ENCODE measurements at regions not wholly inside any gene's neighbourhood (a gene's known extent, or its start where the extent isn't known, plus 50 kb on each side); places are given as distances from the start of the nearest gene placed in this dataset.
"Not testable (repeated sequence)": the region's sequence is repeated elsewhere in the genome, so short reads cannot be mapped to it uniquely, and the experiment has no call there.

GRCh38 chr1:198809247-198809646, 170.4 kb downstream of the PTPRC start:
- DNase-seq = no peak

DNA sequence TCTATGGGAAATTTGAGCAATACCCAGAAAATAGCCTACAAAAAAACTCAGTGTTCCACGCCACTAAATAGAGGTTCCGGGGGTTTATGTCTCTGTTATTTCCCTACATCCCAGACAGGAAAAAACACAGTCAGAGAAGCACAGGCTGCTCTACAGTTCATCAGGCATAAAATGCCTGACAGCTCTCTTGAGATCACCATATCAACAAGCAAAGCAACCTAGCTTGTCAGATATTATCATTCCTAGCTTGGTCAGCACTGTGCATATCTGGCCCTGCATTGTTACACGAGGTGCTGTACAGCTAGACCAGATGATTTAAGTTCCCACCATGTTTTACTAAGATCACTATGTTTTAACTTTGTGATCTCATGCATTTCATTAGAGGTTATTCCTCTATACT, 172.6 kb downstream of the PTPRC start:
- DNase-seq = no peak

- no peak for DNase-seq
These were observed 184.8 kb downstream of the PTPRC start for GRCh38 chr1:198823626-198824025.

GRCh38 chr1:198825254-198825653, 186.4 kb downstream of the PTPRC start:
- DNase-seq = no peak

DNA sequence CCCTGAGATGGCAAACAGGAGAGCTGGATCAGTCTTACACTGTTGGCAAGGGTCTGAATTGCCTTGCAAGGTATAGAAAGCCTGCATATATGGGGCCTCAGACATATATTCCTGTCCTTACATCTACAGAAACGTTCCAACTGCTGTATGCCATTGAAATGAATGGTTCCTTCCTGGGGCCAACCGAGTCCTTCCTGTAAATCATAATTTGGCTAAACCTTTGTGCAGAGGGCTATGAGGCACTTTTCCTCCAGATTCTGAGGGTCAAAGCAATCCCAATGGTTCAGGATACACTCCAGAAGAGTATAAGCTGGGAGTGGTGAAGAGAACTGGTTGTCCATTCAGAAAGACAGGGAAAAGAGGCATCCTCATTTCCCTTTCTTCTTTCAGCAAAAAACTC, 190.5 kb downstream of the PTPRC start:
- DNase-seq = no peak

DNA sequence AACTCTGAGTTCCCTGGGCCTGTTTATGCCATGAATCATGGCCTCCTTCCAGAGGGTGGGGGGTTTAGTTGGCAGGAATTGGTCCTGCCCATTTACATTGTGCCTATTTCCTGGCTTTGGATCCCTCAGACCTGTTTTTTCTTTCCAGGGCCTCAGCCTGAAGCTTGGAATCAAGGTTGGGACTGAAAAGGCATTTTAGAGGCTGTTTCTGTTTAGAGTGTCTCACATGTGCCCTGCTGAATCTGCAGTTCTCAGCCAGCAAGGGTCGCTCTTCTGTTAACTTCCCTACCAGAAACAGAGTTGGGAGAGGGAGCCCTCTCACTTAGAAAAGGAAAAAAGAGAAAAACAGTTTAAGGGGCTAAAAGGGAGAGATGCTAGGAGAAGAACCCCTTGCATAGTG, 191.1 kb downstream of the PTPRC start:
- no peak for DNase-seq

GRCh38 chr1:198830412-198830811, 191.6 kb downstream of the PTPRC start:
- no peak for DNase-seq

DNA sequence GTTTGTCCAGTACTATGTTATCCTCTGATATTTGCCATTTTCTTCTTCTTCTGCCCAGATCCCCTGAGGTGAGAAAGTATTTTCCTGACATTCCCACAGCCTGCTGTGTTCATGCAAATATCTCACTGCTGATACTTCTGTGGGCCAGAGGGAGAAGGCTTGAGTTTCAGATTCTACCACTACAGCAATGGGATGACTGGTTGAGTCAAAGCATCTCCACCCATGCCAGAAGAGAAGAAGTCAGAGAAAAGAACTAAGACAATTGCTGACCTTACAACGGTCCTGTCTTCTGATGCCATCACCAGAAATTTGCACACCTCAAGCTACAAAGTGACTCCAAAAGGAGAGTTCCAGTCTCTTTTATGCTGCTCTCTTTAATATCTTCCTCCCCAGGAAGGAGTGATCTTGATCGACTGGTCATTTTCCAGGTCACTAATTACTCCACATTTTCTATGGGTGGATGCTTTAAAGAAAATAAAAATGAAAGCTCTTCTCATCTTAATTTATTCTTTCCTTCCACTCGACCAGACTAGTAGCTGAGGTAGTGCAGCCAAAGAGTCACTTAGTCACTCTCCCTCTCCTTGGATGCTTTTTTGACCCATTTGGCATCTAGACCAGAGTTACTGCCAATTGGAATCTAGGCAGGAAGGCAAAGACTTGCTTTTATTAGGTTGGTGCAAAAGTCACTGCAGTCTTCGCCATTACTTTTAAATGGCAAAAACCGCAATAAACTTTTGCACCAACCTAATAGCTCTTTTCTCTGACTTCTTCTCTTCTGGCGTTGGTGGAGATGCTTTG, 195.1 kb downstream of the PTPRC start:
- no peak for DNase-seq

DNA sequence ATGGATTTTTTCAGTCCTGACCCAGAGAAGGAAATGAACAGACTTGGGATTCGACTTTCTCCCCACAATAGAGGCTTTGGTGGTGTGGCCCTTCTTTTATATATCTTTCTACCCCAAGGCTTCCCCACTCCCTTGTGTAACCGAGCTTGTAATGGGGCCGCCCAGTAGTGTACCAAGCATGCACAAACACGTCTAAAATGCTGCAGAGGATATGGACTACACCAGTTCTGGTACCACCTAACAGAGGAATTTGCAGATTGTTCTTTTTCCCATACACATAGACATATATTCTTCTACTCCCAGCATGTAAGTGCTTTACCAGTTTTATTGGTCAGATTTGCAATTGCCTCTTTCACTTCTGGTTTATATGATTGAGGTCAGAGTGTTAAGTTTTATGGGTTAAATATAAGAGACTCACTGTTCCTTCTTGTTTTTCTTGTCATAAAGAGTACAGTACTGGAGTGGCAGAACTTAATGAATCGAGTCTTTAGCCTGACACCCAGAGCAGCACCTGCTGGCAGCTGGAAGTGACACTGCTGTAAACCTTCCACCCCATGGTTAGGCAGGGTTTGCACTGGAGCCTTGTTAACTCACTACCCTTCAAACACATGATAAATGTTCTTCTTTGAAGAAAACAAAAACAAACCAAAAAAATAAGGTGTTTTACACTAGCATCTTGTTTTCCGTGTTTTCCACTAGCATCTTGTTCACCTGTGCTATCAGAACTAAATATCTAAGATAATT, 198.6 kb downstream of the PTPRC start:
- DNase-seq = no peak

- DNase-seq = no peak
These were observed 199.1 kb downstream of the PTPRC start for GRCh38 chr1:198838022-198838342.

DNA sequence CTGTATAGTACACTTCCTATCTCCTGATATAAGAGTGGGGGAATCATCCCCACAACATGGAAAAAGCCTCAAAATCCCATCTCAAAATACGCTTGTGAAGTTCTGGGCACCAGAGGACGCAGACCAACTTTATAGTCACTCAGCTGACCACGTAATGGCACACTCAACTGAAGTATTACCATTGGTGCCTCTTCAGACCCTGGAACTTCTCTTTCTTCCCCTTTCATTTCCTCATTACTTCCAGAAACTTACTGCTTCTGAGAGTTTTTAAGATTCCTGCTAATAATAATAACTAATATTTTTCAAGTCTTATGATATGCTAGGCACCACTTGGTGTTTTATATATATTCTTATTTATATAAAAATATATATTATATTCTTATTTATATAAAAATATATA, 202.6 kb downstream of the PTPRC start:
- no peak for DNase-seq

GRCh38 chr1:198842686-198843085, 203.8 kb downstream of the PTPRC start:
- DNase-seq = no peak

DNA sequence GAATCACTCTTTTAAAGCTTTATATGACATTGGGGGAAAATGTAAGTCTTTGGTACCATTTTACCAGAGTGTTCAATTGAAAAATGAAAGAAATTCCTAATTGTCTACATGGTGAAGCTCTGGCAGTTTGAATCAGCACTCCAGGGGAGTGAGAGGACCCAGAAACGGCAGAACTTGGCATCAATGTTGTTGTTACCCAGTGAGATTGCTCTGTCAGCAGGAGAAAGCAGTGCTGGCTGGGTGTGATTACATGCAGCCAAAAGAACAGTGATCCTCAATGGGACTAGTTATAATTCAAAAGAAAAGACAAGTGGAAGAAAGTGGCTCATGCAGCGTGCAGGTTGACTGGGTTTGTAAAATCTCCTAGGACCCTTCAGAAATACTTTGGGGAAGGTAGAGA, 206.4 kb downstream of the PTPRC start:
- DNase-seq = no peak

- no peak for DNase-seq
These were observed 207.0 kb downstream of the PTPRC start for GRCh38 chr1:198845851-198846250.

- no peak for DNase-seq
These were observed 207.7 kb downstream of the PTPRC start for GRCh38 chr1:198846556-198846955.

GRCh38 chr1:198848206-198848605, 209.4 kb downstream of the PTPRC start:
- no peak for DNase-seq

DNA sequence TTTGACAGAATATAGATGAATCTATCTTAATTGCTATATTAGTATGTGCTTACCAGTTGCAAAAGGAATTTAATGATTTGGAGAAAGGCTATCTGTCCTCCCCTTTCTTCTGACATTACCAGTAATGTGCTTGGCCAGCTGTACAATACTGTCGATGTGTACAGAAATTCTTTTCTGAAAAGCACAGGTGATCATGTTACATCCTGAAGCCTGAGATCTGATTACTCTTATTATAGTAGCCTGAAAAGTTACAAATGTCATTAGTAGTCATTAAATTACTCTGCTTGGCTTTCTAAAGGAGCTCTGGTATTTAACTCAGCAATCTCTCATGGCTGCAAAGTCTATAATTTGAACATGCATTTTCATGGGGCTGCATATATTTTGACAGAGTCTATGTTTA, 209.8 kb downstream of the PTPRC start:
- DNase-seq = no peak

GRCh38 chr1:198849093-198849492, 210.3 kb downstream of the PTPRC start:
- DNase-seq = no peak

DNA sequence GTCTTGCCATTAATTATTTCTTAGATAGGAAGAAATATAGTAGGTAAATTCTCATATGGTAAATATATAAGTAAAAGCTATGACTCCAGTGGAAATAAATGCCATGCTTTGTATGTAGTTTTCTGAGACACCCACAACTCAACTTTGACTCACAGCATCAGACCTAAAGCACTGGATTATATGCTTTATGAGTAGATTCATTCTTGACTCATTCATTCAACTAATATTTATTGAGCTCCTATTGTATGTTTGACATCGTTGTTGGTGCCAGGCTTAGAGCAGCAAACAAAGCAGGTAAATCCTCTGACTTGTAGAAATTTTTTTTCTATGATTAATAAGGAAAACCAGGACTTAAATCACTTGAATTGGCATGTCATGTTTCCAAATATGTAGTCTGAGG, 211.4 kb downstream of the PTPRC start:
- DNase-seq = no peak

DNA sequence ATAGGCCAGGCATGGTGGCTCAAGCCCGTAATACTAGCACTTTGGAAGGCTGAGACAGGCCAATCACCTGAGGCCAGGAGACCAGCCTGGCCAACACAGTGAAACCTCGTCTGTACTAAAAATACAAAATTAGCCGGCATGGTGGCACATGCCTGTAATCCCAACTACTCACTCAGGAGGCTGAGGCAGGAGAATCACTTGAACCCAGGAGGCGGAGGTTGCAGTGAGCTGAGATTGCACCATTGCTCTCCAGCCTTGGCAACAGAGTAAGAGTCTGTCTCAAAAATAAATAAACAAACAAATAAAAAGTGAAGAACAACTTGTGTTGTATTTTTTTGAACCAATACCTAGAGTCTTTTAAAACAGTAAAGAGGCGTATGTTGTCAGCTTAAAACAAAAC, 212.1 kb downstream of the PTPRC start:
- not testable (repeated sequence) for DNase-seq

- DNase-seq = no peak
These were observed 217.8 kb downstream of the PTPRC start for GRCh38 chr1:198856601-198857000.

DNA sequence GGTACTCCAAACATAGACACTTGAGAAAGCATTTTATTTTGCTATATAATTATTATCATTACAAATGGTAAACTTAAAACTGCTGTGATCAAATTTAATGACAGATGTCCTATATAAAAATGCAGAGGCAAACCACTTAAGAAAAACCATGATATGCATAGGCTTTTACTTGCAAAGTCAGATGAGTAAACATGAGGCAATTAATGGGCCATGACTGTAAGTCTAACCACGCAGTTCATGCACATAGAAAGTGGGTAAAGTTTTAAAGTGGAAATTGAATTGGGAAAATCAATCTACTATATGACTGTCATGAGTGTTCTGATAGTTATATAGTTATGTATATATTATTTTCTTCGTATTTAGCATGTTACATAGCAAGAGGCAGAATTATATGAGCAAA, 219.2 kb downstream of the PTPRC start:
- no peak for DNase-seq

- no peak for DNase-seq
These were observed 221.5 kb downstream of the PTPRC start for GRCh38 chr1:198860371-198860770.

- DNase-seq = no peak
These were observed 222.8 kb downstream of the PTPRC start for GRCh38 chr1:198861636-198862035.

DNA sequence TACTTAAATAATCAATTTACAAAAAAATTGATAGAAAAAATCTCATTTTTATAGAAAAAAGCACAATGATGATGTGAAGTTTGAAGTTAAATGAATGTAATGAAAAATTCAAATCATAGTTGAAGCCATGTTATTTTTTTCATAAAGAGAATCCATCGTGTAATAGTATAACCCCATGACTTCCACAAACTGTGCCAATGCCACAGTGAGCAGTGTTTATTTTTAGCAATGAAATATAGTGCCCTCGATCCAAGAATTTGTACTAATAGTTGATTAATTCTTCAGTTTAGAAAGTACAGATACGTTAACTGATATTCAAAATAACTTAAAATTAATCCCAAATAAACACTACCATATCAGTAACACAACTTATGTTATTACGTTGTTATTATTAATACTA, 225.9 kb downstream of the PTPRC start:
- DNase-seq = no peak

Data from effector CD8-positive, alpha-beta T cell (primary cell).